ENCODE measurements at regions not wholly inside any gene's neighbourhood (a gene's known extent, or its start where the extent isn't known, plus 50 kb on each side); places are given as distances from the start of the nearest gene placed in this dataset.

GRCh38 chr10:33406596-33406995 is 72.1 kb upstream of the NRP1 start:
- Histone ChIP-seq H3K27me3 (no peaks in the 10 kb centered on the region), H3K9me3 (no peaks in the 10 kb centered on the region), H3K4me1 (no peaks in the 10 kb centered on the region), H3K27ac (no peak overlapping the region), H3K4me3 (no peak overlapping the region), H3K36me3 (no peaks in the 10 kb centered on the region)
- 83 to 92% methylated on average over 2 of the region's 2 CpGs for WGBS, 2 donors
- no peak for TF ChIP-seq CTCF (IDR thresholded peaks at IDR 0.05)
- no peak for DNase-seq
- ATAC-seq = no peak
- intact Hi-C loops (cut with DNase I) = no loop called here
- no peak for FAIRE-seq

GRCh38 chr10:33402220-33403073 is 68.0 kb upstream of the NRP1 start:
- Histone ChIP-seq H3K36me3 (no peaks in the 10 kb centered on the region), H3K27ac (no peak overlapping the region), H3K4me3 (no peak overlapping the region), H3K27me3 (no peaks in the 10 kb centered on the region), H3K4me1 (no peaks in the 10 kb centered on the region), H3K9me3 (no peaks in the 10 kb centered on the region)
- no peak for DNase-seq
- 76 to 82% methylated on average over 9 of the region's 9 CpGs for WGBS, 2 donors
- no peak for TF ChIP-seq CTCF (IDR thresholded peaks at IDR 0.05)
- FAIRE-seq = no peak
- intact Hi-C loops (cut with DNase I) = no loop called here
- no peak for ATAC-seq

GRCh38 chr10:33401300-33401699 is 66.8 kb upstream of the NRP1 start:
- no peak for FAIRE-seq

GRCh38 chr10:33398796-33399195 is 64.3 kb upstream of the NRP1 start:
- Histone ChIP-seq H3K4me3 (no peak overlapping the region), H3K36me3 (no peaks in the 10 kb centered on the region), H3K4me1 (no peaks in the 10 kb centered on the region), H3K27me3 (no peaks in the 10 kb centered on the region), H3K9me3 (no peaks in the 10 kb centered on the region), H3K27ac (no peak overlapping the region)
- no peak for TF ChIP-seq CTCF (IDR thresholded peaks at IDR 0.05)
- intact Hi-C loops (cut with DNase I) = no loop called here
- 52 to 54% methylated on average over 5 of the region's 5 CpGs for WGBS, 2 donors
- FAIRE-seq (no peak), ATAC-seq (peak; percentile 48 to 93 (median 66)), DNase-seq (peak in 2 of 6 donors; percentile 28 to 39)

More at GRCh38 chr10:33401300-33401699, 66.8 kb upstream of the NRP1 start:
- intact Hi-C loops (cut with DNase I) = no loop called here
- WGBS, 2 donors = 89% methylated on average over 2 of the region's 2 CpGs
- Histone ChIP-seq H3K27me3 (no peaks in the 10 kb centered on the region), H3K36me3 (no peaks in the 10 kb centered on the region), H3K4me3 (no peak overlapping the region), H3K9me3 (no peaks in the 10 kb centered on the region), H3K27ac (no peak overlapping the region), H3K4me1 (no peaks in the 10 kb centered on the region)
- ATAC-seq (no peak), DNase-seq (no peak)
- TF ChIP-seq CTCF (IDR thresholded peaks at IDR 0.05) = no peak

- TF ChIP-seq CTCF (IDR thresholded peaks at IDR 0.05) = no peak
- H3K27ac ChIP-seq = no peak overlapping the region
- DNase-seq (no peak), ATAC-seq (no peak), FAIRE-seq (no peak)
- no peaks in the 10 kb centered on the region for H3K27me3 ChIP-seq
- H3K36me3 ChIP-seq = no peaks in the 10 kb centered on the region
- intact Hi-C loops (cut with DNase I) = no loop called here
- 0 to 51% methylated on average over 1 of the region's 1 CpG for WGBS, 2 donors
- H3K4me3 ChIP-seq = no peak overlapping the region
- H3K9me3 ChIP-seq = no peaks in the 10 kb centered on the region
- no peaks in the 10 kb centered on the region for H3K4me1 ChIP-seq
Observed at GRCh38 chr10:33396938-33397337, 62.5 kb upstream of the NRP1 start.
